Psoas muscle (tissue), 7 donors: ENCODE measurements at regions not wholly inside any gene's neighbourhood (a gene's known extent, or its start where the extent isn't known, plus 50 kb on each side); places are given as distances from the start of the nearest gene placed in this dataset.

Experiments used
- ATAC-seq, 4 donors: fragments of 200-7000 bp; cut with Tn5 transposase; one replicate each; pipeline ENCODE4 v1.9.1; 2020; ENCODE audit warnings: moderate library complexity in 3 of 4, mild to moderate bottlenecking in 2 of 4
- DNase-seq, 2 donors: peaks; one replicate each; pipeline ENCODE4 v3.0.0-alpha.2; 2020
- H3K27ac ChIP-seq: fragments of 200-600 bp; one replicate; pipeline ENCODE4 v1.8.0; 2022
- H3K27me3 ChIP-seq, 3 donors: fragments of 200-600 bp in 1 of 3; one replicate each; pipeline versions ENCODE4 v1.6.1 to v1.8.0; 2013 to 2022; ENCODE audit warnings: low read length in 2 of 3, mild to moderate bottlenecking in 2 of 3, moderate library complexity in 1 of 3; ENCODE audit not compliant: insufficient read depth in 3 of 3
- H3K36me3 ChIP-seq, 2 donors: fragments of 200-600 bp in 1 of 2; one replicate each; pipeline versions ENCODE4 v1.6.1 to v1.8.0; 2013 to 2022; ENCODE audit warnings: low read depth in 1 of 2, mild to moderate bottlenecking in 1 of 2, moderate library complexity in 1 of 2; ENCODE audit not compliant: insufficient read depth in 1 of 2
- H3K4me1 ChIP-seq: fragments of 200-600 bp; one replicate; pipeline ENCODE4 v1.8.0; 2022
- H3K4me3 ChIP-seq: fragments of 200-600 bp; one replicate; pipeline ENCODE4 v1.8.0; 2022; ENCODE audit warnings: mild to moderate bottlenecking
- H3K9me3 ChIP-seq: fragments of 200-600 bp; one replicate; pipeline ENCODE4 v1.8.0; 2022
- WGBS, 3 donors: extraction: QIAGEN DNeasy Blood & Tissue Kit; methylation state at CpG; one replicate each; pipeline versions ENCODE4 v1.1.6 to v1.1.7; 2013; 5-methylcytosine and 5-hydroxymethylcytosine counted together
- intact Hi-C, 2 donors: fragments of 100-400 bp; cut with DNase I; formaldehyde crosslinking; loops; one replicate each; pipeline versions ENCODE4 v1.11.0 to v1.14.2; 2022
- TF ChIP-seq, protein P1 (sequence below): fragments of 200-600 bp; IDR thresholded peaks from one replicate; pipeline ENCODE4 v1.8.0; 2022; ENCODE audit warnings: antibody characterized with exemption
- donor health status: healthy with polysubstance abuse.
- donor health status: DM: no; HTN: no; CAD: no; lungs with moderate emphysema.
- donor health status: Bipolar disorder and iron deficiency.
- donor health status: healthy.
- donor health status: DM: yes; HTN: yes; CAD: no.
- donor health status: DM: no; HTN: no; CAD: no.
- donor health status: DM: yes; HTN: yes; CAD: no.

DNA sequence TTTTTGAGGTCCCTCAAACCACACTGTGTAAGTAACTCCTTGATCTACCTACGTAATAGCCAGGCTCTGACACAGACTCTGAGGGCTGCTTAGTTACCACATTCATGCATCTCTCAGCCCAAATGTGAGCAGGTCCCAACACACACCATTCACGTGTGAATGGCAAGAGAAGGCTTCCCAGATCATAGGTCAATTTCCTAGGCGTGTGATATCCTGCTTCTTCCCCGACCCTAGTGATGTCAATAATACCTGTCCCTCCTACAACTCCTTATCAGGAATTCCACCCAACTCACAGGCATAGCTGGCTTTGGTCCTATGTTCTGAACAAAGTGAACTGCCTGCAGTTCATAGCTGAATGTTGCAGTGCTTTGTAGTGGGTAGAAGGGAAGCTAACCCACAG, 334.5 kb downstream of the RFC3 start:
- Histone ChIP-seq H3K4me1 (no peaks in the 10 kb centered on the region), H3K27me3 (no peaks in the 10 kb centered on the region), H3K4me3 (no peak overlapping the region), H3K36me3 (no peaks in the 10 kb centered on the region), H3K9me3 (no peaks in the 10 kb centered on the region), H3K27ac (no peak overlapping the region)
- WGBS, 3 donors = 87 to 93% (median 91%) methylated on average over 4 of the region's 4 CpGs
- no peak for ATAC-seq
- TF ChIP-seq, protein P1, sequence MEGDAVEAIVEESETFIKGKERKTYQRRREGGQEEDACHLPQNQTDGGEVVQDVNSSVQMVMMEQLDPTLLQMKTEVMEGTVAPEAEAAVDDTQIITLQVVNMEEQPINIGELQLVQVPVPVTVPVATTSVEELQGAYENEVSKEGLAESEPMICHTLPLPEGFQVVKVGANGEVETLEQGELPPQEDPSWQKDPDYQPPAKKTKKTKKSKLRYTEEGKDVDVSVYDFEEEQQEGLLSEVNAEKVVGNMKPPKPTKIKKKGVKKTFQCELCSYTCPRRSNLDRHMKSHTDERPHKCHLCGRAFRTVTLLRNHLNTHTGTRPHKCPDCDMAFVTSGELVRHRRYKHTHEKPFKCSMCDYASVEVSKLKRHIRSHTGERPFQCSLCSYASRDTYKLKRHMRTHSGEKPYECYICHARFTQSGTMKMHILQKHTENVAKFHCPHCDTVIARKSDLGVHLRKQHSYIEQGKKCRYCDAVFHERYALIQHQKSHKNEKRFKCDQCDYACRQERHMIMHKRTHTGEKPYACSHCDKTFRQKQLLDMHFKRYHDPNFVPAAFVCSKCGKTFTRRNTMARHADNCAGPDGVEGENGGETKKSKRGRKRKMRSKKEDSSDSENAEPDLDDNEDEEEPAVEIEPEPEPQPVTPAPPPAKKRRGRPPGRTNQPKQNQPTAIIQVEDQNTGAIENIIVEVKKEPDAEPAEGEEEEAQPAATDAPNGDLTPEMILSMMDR = no peak
- DNase-seq = no peak
- intact Hi-C loops = no loop called here

GRCh38 chr13:34152996-34153395, 335.0 kb downstream of the RFC3 start:
- no peak for ATAC-seq
- Histone ChIP-seq H3K4me3 (no peak overlapping the region), H3K4me1 (no peaks in the 10 kb centered on the region), H3K9me3 (no peaks in the 10 kb centered on the region), H3K27ac (no peak overlapping the region), H3K27me3 (no peaks in the 10 kb centered on the region), H3K36me3 (no peaks in the 10 kb centered on the region)
- TF ChIP-seq, protein P1 = no peak
- intact Hi-C loops = no loop called here
- DNase-seq = no peak

- intact Hi-C loops = no loop called here
- ATAC-seq = no peak
- H3K36me3 ChIP-seq = no peaks in the 10 kb centered on the region
- TF ChIP-seq, protein P1 = no peak
- 81 to 84% (median 82%) methylated on average over 12 of the region's 12 CpGs for WGBS, 3 donors
- DNase-seq = no peak
- H3K27me3 ChIP-seq = no peaks in the 10 kb centered on the region
- no peak overlapping the region for H3K27ac ChIP-seq
- no peak overlapping the region for H3K4me3 ChIP-seq
- H3K4me1 ChIP-seq = no peaks in the 10 kb centered on the region
- no peaks in the 10 kb centered on the region for H3K9me3 ChIP-seq
Measured at GRCh38 chr13:34153428-34154180, 335.7 kb downstream of the RFC3 start.

DNA sequence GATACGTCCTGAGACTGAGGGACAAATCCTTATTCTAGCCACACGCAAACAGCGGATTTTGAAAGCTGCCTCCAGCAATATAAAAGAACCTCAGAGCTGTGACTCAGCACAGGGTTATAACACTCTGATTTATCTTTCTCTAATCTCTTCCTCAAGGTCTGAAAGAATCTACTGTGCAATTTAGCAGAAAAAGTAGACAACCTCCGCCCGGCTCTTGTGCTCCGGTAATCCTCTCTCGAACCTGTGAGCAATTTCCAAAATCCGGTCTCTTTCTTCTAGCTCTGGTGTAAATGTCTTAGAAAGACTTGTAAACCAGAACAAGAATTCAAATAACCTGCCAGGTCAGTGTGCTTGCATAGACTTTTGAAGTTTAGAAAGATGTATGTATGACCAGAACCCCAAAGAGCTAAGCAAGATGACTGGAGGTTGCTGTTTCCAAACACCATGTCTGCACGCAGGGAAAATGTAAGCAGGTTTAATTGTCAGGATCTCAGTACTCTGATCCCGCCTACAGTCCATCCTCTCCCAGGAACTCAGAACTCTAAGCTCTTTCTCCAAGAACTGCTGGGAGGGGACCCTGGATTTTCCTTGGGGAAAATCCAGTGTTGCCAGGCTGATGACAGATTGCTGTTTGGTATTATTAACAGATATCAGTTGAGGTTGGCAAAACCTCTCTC, 338.1 kb downstream of the RFC3 start:
- 89 to 90% (median 89%) methylated on average over 10 of the region's 10 CpGs for WGBS, 3 donors
- H3K36me3 ChIP-seq = no peaks in the 10 kb centered on the region
- no peak overlapping the region for H3K4me3 ChIP-seq
- no peaks in the 10 kb centered on the region for H3K27me3 ChIP-seq
- intact Hi-C loops = no loop called here
- no peak overlapping the region for H3K27ac ChIP-seq
- TF ChIP-seq, protein P1 = no peak
- no peak for ATAC-seq
- H3K9me3 ChIP-seq = no peaks in the 10 kb centered on the region
- no peak for DNase-seq
- no peaks in the 10 kb centered on the region for H3K4me1 ChIP-seq
